Thymus (tissue), 11 donors: ENCODE measurements at regions not wholly inside any gene's neighbourhood (a gene's known extent, or its start where the extent isn't known, plus 50 kb on each side); places are given as distances from the start of the nearest gene placed in this dataset.

Source experiments
- DNase-seq, 9 donors: peaks; one replicate each; pipeline ENCODE4 v3.0.0-alpha.2; 2013; ENCODE audit warnings: low spot score in 9 of 9, low read depth in 6 of 9, missing footprints in 1 of 9
- H3K27ac ChIP-seq, 2 donors: one replicate each; pipeline ENCODE4 v1.5.1; 2013; ENCODE audit warnings: control low read depth in 1 of 2, low read depth in 1 of 2, low read length in 1 of 2, mild to moderate bottlenecking in 1 of 2, moderate library complexity in 1 of 2
- H3K27me3 ChIP-seq, 2 donors: one replicate each; pipeline ENCODE4 v1.5.1; 2013; ENCODE audit warnings: low read length in 1 of 2; ENCODE audit not compliant: control insufficient read depth in 2 of 2, insufficient read depth in 1 of 2
- H3K36me3 ChIP-seq, 2 donors: one replicate each; pipeline ENCODE4 v1.5.1; 2013; ENCODE audit warnings: low read length in 1 of 2, mild to moderate bottlenecking in 1 of 2, moderate library complexity in 1 of 2; ENCODE audit not compliant: control insufficient read depth in 2 of 2, insufficient read depth in 2 of 2
- H3K4me1 ChIP-seq, 2 donors: one replicate each; pipeline ENCODE4 v1.5.1; 2013; ENCODE audit warnings: low read length in 2 of 2; ENCODE audit not compliant: control insufficient read depth in 2 of 2, insufficient read depth in 2 of 2
- H3K4me3 ChIP-seq, 2 donors: one replicate each; pipeline ENCODE4 v1.5.1; 2013; ENCODE audit warnings: low read length in 2 of 2, control low read depth in 1 of 2, mild to moderate bottlenecking in 1 of 2
- H3K9me3 ChIP-seq, 2 donors: one replicate each; pipeline ENCODE4 v1.5.1; 2013; ENCODE audit warnings: low read length in 1 of 2, mild to moderate bottlenecking in 1 of 2; ENCODE audit not compliant: control insufficient read depth in 2 of 2, insufficient read depth in 1 of 2
- WGBS: extraction: QIAGEN DNeasy Blood & Tissue Kit; methylation state at CpG from one replicate; pipeline ENCODE4 v1.1.7; 2013; 5-methylcytosine and 5-hydroxymethylcytosine counted together
- donor health status: healthy.

GRCh38 chr2:57943315-57943714, 103.3 kb upstream of the VRK2 start:
- no peaks in the 10 kb centered on the region for H3K27me3 ChIP-seq
- no peak overlapping the region for H3K27ac ChIP-seq
- H3K36me3 ChIP-seq = no peaks in the 10 kb centered on the region
- H3K9me3 ChIP-seq = no peaks in the 10 kb centered on the region
- H3K4me3 ChIP-seq = no peak overlapping the region
- H3K4me1 ChIP-seq = no peaks in the 10 kb centered on the region
- DNase-seq = no peak

- Histone ChIP-seq H3K27me3 (no peaks in the 10 kb centered on the region), H3K27ac (no peak overlapping the region), H3K4me3 (no peak overlapping the region), H3K4me1 (no peaks in the 10 kb centered on the region), H3K9me3 (no peaks in the 10 kb centered on the region), H3K36me3 (no peaks in the 10 kb centered on the region)
- no peak for DNase-seq
Measured at GRCh38 chr2:57947398-57947797, 99.2 kb upstream of the VRK2 start.

GRCh38 chr2:57954020-57954419, 92.6 kb upstream of the VRK2 start:
- Histone ChIP-seq H3K27ac (no peak overlapping the region), H3K4me3 (no peak overlapping the region), H3K36me3 (no peaks in the 10 kb centered on the region), H3K4me1 (no peaks in the 10 kb centered on the region), H3K27me3 (no peaks in the 10 kb centered on the region), H3K9me3 (no peaks in the 10 kb centered on the region)
- 96% methylated on average over 1 of the region's 1 CpG for WGBS
- no peak for DNase-seq

- DNase-seq = no peak
- WGBS = 97% methylated on average over 3 of the region's 3 CpGs
Measured at GRCh38 chr2:57957238-57957637, 89.4 kb upstream of the VRK2 start.

GRCh38 chr2:57959390-57959789, 87.2 kb upstream of the VRK2 start:
- H3K4me3 ChIP-seq = no peak overlapping the region
- no peak for DNase-seq
- WGBS = 94% methylated on average over 7 of the region's 7 CpGs
- no peak overlapping the region for H3K27ac ChIP-seq
- H3K9me3 ChIP-seq = no peaks in the 10 kb centered on the region
- no peaks in the 10 kb centered on the region for H3K36me3 ChIP-seq
- no peaks in the 10 kb centered on the region for H3K27me3 ChIP-seq
- H3K4me1 ChIP-seq = no peaks in the 10 kb centered on the region

More at GRCh38 chr2:57957238-57957637, 89.4 kb upstream of the VRK2 start:
- H3K9me3 ChIP-seq = no peaks in the 10 kb centered on the region
- H3K27ac ChIP-seq = no peak overlapping the region
- H3K4me3 ChIP-seq = no peak overlapping the region
- H3K36me3 ChIP-seq = no peaks in the 10 kb centered on the region
- H3K4me1 ChIP-seq = no peaks in the 10 kb centered on the region
- no peaks in the 10 kb centered on the region for H3K27me3 ChIP-seq

GRCh38 chr2:57962861-57963260, 83.7 kb upstream of the VRK2 start:
- Histone ChIP-seq H3K27ac (no peak overlapping the region), H3K27me3 (no peaks in the 10 kb centered on the region), H3K9me3 (no peaks in the 10 kb centered on the region), H3K36me3 (no peaks in the 10 kb centered on the region), H3K4me3 (no peak overlapping the region), H3K4me1 (no peaks in the 10 kb centered on the region)
- no peak for DNase-seq
- WGBS = 99% methylated on average over 3 of the region's 3 CpGs

GRCh38 chr2:57965219-57965618, 81.4 kb upstream of the VRK2 start:
- no peaks in the 10 kb centered on the region for H3K36me3 ChIP-seq
- H3K4me3 ChIP-seq = no peak overlapping the region
- no peaks in the 10 kb centered on the region for H3K4me1 ChIP-seq
- no peak overlapping the region for H3K27ac ChIP-seq
- H3K9me3 ChIP-seq = no peaks in the 10 kb centered on the region
- 99% methylated on average over 1 of the region's 1 CpG for WGBS
- no peaks in the 10 kb centered on the region for H3K27me3 ChIP-seq
- DNase-seq = no peak

- Histone ChIP-seq H3K27ac (no peak overlapping the region), H3K36me3 (no peaks in the 10 kb centered on the region), H3K9me3 (no peaks in the 10 kb centered on the region), H3K4me1 (no peaks in the 10 kb centered on the region), H3K27me3 (no peaks in the 10 kb centered on the region), H3K4me3 (no peak overlapping the region)
- no peak for DNase-seq
- WGBS = 97% methylated on average over 1 of the region's 1 CpG
Measured at GRCh38 chr2:57965961-57966360, 80.6 kb upstream of the VRK2 start.

- Histone ChIP-seq H3K27me3 (no peaks in the 10 kb centered on the region), H3K9me3 (no peaks in the 10 kb centered on the region), H3K4me3 (no peak overlapping the region), H3K27ac (no peak overlapping the region), H3K4me1 (no peaks in the 10 kb centered on the region), H3K36me3 (no peaks in the 10 kb centered on the region)
- no peak for DNase-seq
- WGBS = 94% methylated on average over 2 of the region's 2 CpGs
Measured at GRCh38 chr2:57973621-57974186, 72.9 kb upstream of the VRK2 start.

- H3K27ac ChIP-seq = no peak overlapping the region
- 92% methylated on average over 4 of the region's 4 CpGs for WGBS
- H3K36me3 ChIP-seq = no peaks in the 10 kb centered on the region
- no peak overlapping the region for H3K4me3 ChIP-seq
- no peaks in the 10 kb centered on the region for H3K4me1 ChIP-seq
- DNase-seq = no peak
- no peaks in the 10 kb centered on the region for H3K9me3 ChIP-seq
- no peaks in the 10 kb centered on the region for H3K27me3 ChIP-seq
Measured at GRCh38 chr2:57979158-57979557, 67.4 kb upstream of the VRK2 start.
